Cardiac fibroblast (primary cell): ENCODE measurements at regions not wholly inside any gene's neighbourhood (a gene's known extent, or its start where the extent isn't known, plus 50 kb on each side); places are given as distances from the start of the nearest gene placed in this dataset.

ENCODE experiments used
- DNase-seq, 2 donors: peaks; one replicate each; pipeline versions ENCODE4 v3.0.0 to v3.0.0-alpha.2; 2010; ENCODE audit warnings: low read depth in 2 of 2
- H3K4me3 ChIP-seq, 2 donors: replicated peaks in 1 of 2; 1 replicate in 1 of 2; 2 replicates in 1 of 2; pipeline ENCODE4 v1.5.1; 2011; ENCODE audit warnings: low read depth in 2 of 2, low read length in 2 of 2, mild to moderate bottlenecking in 2 of 2, moderate library complexity in 1 of 2
- CTCF ChIP-seq: IDR thresholded peaks from one replicate; pipeline ENCODE4 v1.5.1; 2011; ENCODE audit warnings: low read depth, mild to moderate bottlenecking, low read length, inconsistent platforms

- TF ChIP-seq CTCF = peak; percentile 2
- no peak for DNase-seq
- H3K4me3 ChIP-seq = no peak overlapping the region
Observed at GRCh38 chr3:184503647-184504046, 57.9 kb upstream of the EPHB3 start.

GRCh38 chr3:184505076-184505878, 56.3 kb upstream of the EPHB3 start:
- H3K4me3 ChIP-seq = no peak overlapping the region
- TF ChIP-seq CTCF = no peak
- DNase-seq = peak; percentile 5 to 6

- no peak overlapping the region for H3K4me3 ChIP-seq
- DNase-seq = peak in 1 of 2 donors; percentile 4
- TF ChIP-seq CTCF = no peak
Observed at GRCh38 chr3:184506561-184506991, 55.0 kb upstream of the EPHB3 start.

GRCh38 chr3:184508938-184509337, 52.6 kb upstream of the EPHB3 start:
- H3K4me3 ChIP-seq = no peak overlapping the region
- no peak for DNase-seq
- no peak for TF ChIP-seq CTCF

- H3K4me3 ChIP-seq = no peak overlapping the region
- no peak for TF ChIP-seq CTCF
- no peak for DNase-seq
Observed at GRCh38 chr3:184511741-184512140, 49.8 kb upstream of the EPHB3 start.
